Activated T-cell treated with anti-CD3 and anti-CD28 coated beads, Interleukin-2, amount 50 U/mL, for 4 hours (primary cell): ENCODE measurements at regions not wholly inside any gene's neighbourhood (a gene's known extent, or its start where the extent isn't known, plus 50 kb on each side); places are given as distances from the start of the nearest gene placed in this dataset.

ENCODE experiments used
- ATAC-seq, 2 donors: fragments of 200-7000 bp; cut with Tn5 transposase; one replicate each; pipeline ENCODE4 v1.10.0; 2021
- DNase-seq: peaks from one replicate; pipeline ENCODE4 v3.0.0-alpha.2; 2020
- H3K27me3 Mint-ChIP-seq: one replicate; pipeline ENCODE4 v1.8.0; 2021; ENCODE audit warnings: low read depth, mixed read lengths
- H3K36me3 Mint-ChIP-seq: one replicate; pipeline ENCODE4 v1.8.0; 2022; ENCODE audit warnings: mixed read lengths; ENCODE audit not compliant: insufficient read depth
- H3K4me1 Mint-ChIP-seq: one replicate; pipeline ENCODE4 v1.8.0; 2021; ENCODE audit warnings: low read depth, mixed read lengths
- H3K4me3 Mint-ChIP-seq: one replicate; pipeline ENCODE4 v1.8.0; 2021; ENCODE audit warnings: mild to moderate bottlenecking, moderate library complexity, mixed read lengths
- H3K9me3 Mint-ChIP-seq: one replicate; pipeline ENCODE4 v1.8.0; 2021; ENCODE audit warnings: mixed read lengths

DNA sequence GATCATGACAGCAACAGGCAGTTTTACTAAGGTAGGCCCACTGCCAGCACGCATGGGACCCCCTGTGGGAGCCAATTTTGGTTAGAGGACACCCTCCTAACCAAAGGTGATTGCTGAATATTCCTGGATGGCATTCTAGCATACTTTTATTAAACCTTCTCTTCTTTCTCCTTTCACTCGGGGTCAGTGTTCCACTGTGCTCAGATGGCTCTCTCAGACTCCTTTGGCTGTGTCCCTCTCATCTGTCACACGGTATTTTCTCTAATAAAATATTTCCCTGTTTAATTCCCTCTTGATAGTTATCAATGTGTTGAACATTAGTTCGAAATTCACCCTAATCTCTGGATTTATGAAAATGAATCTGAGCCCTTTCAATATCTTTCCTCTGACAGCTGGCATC lies 1315.3 kb downstream of the FSTL5 start:
- no peaks in the 10 kb centered on the region for H3K36me3 Mint-ChIP-seq

GRCh38 chr4:160848901-160849760 lies 1314.7 kb downstream of the FSTL5 start:
- Mint-ChIP-seq H3K36me3 (no peaks in the 10 kb centered on the region), H3K27me3 (no peaks in the 10 kb centered on the region), H3K9me3 (peaks cover 13% of the 10 kb centered on the region), H3K4me3 (no peak overlapping the region), H3K4me1 (no peaks in the 10 kb centered on the region)
- DNase-seq (no peak), ATAC-seq (no peak)

More for the DNA sequence above, 1315.3 kb downstream of the FSTL5 start:
- H3K27me3 Mint-ChIP-seq = no peaks in the 10 kb centered on the region
- ATAC-seq = no peak
- H3K9me3 Mint-ChIP-seq = peaks cover 13% of the 10 kb centered on the region
- H3K4me3 Mint-ChIP-seq = no peak overlapping the region
- no peaks in the 10 kb centered on the region for H3K4me1 Mint-ChIP-seq
- no peak for DNase-seq

DNA sequence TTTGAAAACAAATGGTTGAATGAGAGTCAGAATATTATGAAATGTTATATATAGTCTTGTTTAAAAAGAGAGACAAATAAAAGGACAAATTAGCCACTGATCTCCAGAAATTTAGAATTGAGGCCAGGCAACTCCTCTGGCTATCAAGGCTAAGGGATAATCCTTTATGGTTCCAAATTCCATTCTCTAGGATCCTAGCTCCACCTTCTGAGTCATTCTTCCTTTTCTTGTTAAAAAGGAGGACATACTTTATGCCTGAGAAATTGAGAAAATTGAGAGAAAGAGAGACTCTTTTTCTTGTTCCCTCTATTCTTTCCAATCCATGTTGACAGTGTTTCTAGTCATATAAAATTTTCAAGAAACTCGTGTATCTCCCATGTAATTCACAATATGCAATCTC lies 1299.5 kb downstream of the FSTL5 start:
- Mint-ChIP-seq H3K4me3 (no peak overlapping the region), H3K27me3 (no peaks in the 10 kb centered on the region), H3K36me3 (no peaks in the 10 kb centered on the region), H3K9me3 (peaks cover 14% of the 10 kb centered on the region), H3K4me1 (no peaks in the 10 kb centered on the region)
- DNase-seq (no peak), ATAC-seq (no peak)

GRCh38 chr4:160869899-160870298 lies 1293.9 kb downstream of the FSTL5 start:
- peaks cover 18% of the 10 kb centered on the region for H3K9me3 Mint-ChIP-seq
- DNase-seq = no peak
- H3K27me3 Mint-ChIP-seq = no peaks in the 10 kb centered on the region
- no peaks in the 10 kb centered on the region for H3K4me1 Mint-ChIP-seq
- H3K36me3 Mint-ChIP-seq = no peaks in the 10 kb centered on the region
- H3K4me3 Mint-ChIP-seq = no peak overlapping the region
- no peak for ATAC-seq

GRCh38 chr4:160872491-160872890 lies 1291.3 kb downstream of the FSTL5 start:
- ATAC-seq (no peak), DNase-seq (no peak)
- Mint-ChIP-seq H3K4me3 (no peak overlapping the region), H3K4me1 (no peaks in the 10 kb centered on the region), H3K36me3 (no peaks in the 10 kb centered on the region), H3K9me3 (peaks cover 19% of the 10 kb centered on the region), H3K27me3 (no peaks in the 10 kb centered on the region)

GRCh38 chr4:160877087-160877790 lies 1286.6 kb downstream of the FSTL5 start:
- H3K4me3 Mint-ChIP-seq = no peak overlapping the region
- no peaks in the 10 kb centered on the region for H3K36me3 Mint-ChIP-seq
- ATAC-seq (no peak), DNase-seq (no peak)
- H3K4me1 Mint-ChIP-seq = no peaks in the 10 kb centered on the region
- peaks cover 24% of the 10 kb centered on the region for H3K9me3 Mint-ChIP-seq
- no peaks in the 10 kb centered on the region for H3K27me3 Mint-ChIP-seq

- no peak for DNase-seq
- Mint-ChIP-seq H3K27me3 (no peaks in the 10 kb centered on the region), H3K9me3 (peaks cover 18% of the 10 kb centered on the region), H3K36me3 (no peaks in the 10 kb centered on the region), H3K4me3 (no peak overlapping the region), H3K4me1 (no peaks in the 10 kb centered on the region)
- no peak for ATAC-seq
Measured at GRCh38 chr4:160880180-160880579, 1283.6 kb downstream of the FSTL5 start.

DNA sequence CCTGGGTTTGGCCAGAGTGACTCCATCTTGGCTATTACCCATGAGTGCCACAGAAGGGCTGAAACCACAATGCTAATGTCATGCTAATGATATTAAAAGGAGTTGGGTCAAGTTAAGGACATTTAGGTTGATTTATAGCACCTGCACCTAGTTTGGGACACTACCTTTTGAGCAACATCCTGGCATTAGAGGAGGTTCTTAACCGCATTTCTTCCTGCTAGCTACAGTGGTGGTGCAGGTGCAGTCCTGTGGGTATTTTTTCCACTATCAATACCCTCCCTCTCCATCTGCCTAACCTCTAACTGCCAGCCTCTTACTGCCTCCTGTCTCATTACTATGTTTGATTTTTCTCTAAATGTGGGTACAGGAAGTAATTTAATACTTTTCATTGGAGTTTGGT lies 1276.1 kb downstream of the FSTL5 start:
- no peaks in the 10 kb centered on the region for H3K36me3 Mint-ChIP-seq
- no peak for ATAC-seq
- H3K27me3 Mint-ChIP-seq = no peaks in the 10 kb centered on the region
- H3K4me3 Mint-ChIP-seq = no peak overlapping the region
- H3K4me1 Mint-ChIP-seq = no peaks in the 10 kb centered on the region
- DNase-seq = no peak
- peaks cover 8% of the 10 kb centered on the region for H3K9me3 Mint-ChIP-seq

- ATAC-seq (no peak), DNase-seq (no peak)
- Mint-ChIP-seq H3K27me3 (no peaks in the 10 kb centered on the region), H3K9me3 (peaks cover 14% of the 10 kb centered on the region), H3K4me1 (no peaks in the 10 kb centered on the region), H3K4me3 (no peak overlapping the region), H3K36me3 (no peaks in the 10 kb centered on the region)
Measured at GRCh38 chr4:160894128-160894527, 1269.7 kb downstream of the FSTL5 start.

DNA sequence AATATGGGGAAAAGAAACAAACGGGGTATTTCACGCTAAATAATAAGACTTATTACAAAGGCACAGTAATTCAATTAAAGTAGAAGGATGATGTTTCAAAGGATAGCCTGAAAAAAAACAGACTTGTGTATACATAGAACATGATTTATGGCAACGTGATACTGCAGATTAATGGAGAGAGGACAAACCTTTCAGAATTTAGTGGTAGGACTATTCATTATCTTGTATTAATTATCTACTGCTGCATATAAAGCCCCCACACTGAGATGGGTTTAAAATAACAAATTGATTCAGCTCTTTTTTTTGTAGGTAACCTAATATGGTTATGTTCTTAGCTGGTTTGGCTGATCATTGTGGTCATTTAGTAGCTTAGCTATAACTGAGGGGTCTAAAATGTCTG lies 1269.0 kb downstream of the FSTL5 start:
- Mint-ChIP-seq H3K4me3 (no peak overlapping the region), H3K36me3 (no peaks in the 10 kb centered on the region), H3K27me3 (no peaks in the 10 kb centered on the region), H3K4me1 (no peaks in the 10 kb centered on the region), H3K9me3 (peaks cover 17% of the 10 kb centered on the region)
- no peak for DNase-seq
- ATAC-seq = no peak

DNA sequence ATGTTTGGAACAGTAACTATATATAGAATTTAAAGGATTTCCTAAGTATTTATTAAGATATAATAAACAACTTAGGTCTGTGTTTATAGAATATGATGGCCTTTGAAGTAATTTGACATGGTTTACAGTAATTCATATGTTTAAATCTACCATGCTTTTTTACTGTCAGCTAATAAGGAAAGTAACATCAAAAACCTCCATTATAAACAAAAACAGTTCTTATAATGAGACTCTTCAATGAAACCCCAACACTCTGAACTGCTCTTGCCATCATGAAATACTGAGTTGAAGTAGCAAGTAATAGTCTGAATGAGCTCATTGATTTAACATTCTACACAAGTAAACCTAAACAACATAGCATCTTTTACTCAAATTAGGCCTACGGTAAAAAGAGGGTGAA lies 1236.5 kb downstream of the FSTL5 start:
- no peaks in the 10 kb centered on the region for H3K36me3 Mint-ChIP-seq
- H3K27me3 Mint-ChIP-seq = no peaks in the 10 kb centered on the region
- H3K4me1 Mint-ChIP-seq = no peaks in the 10 kb centered on the region
- ATAC-seq = no peak
- peaks cover 16% of the 10 kb centered on the region for H3K9me3 Mint-ChIP-seq
- H3K4me3 Mint-ChIP-seq = no peak overlapping the region
- no peak for DNase-seq

DNA sequence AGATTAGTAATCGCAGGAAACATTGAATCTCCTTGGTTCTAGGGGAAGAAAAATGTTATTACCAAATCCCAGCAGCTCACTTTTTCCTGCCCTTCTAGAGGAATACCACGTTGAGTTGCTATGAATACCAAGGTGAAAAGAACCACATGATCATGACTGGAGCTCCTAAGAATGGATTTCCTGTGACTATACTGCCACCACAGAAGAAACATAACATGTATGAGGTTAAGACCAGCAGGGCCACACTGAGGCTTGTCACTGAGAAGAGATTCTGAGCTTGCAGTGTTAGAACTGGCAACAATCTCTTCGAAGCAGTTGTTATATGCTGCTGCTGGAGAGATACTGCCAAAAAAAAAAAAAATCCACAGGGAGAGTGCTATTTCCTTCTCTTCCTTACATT lies 1235.3 kb downstream of the FSTL5 start:
- peaks cover 16% of the 10 kb centered on the region for H3K9me3 Mint-ChIP-seq

DNA sequence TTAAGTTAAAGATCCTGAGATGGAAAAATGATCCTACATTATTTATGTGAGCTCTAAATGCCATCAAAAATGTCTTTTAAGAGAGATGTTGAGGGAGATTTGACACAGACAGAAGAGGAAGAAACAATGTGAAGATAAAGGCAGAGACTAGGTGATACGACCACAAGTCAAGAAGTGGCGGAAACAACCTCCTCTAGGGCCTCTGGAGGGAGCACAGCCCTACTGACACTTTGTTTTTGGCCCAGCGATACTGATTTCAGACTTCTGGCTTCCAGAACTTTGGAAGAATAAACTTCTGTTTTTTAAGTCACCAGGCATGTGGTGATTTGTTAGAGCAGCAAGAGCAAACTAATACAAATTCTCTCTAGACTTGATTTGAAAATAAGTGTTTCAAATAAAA lies 1216.1 kb downstream of the FSTL5 start:
- Mint-ChIP-seq H3K36me3 (no peaks in the 10 kb centered on the region), H3K27me3 (no peaks in the 10 kb centered on the region), H3K4me1 (no peaks in the 10 kb centered on the region), H3K9me3 (peaks cover 15% of the 10 kb centered on the region), H3K4me3 (no peak overlapping the region)
- DNase-seq (no peak), ATAC-seq (no peak)

More for the DNA sequence above, 1235.3 kb downstream of the FSTL5 start:
- Mint-ChIP-seq H3K27me3 (no peaks in the 10 kb centered on the region), H3K4me3 (no peak overlapping the region), H3K36me3 (no peaks in the 10 kb centered on the region), H3K4me1 (no peaks in the 10 kb centered on the region)
- ATAC-seq = no peak
- DNase-seq = no peak

GRCh38 chr4:160956875-160957274 lies 1206.9 kb downstream of the FSTL5 start:
- Mint-ChIP-seq H3K4me1 (no peaks in the 10 kb centered on the region), H3K36me3 (no peaks in the 10 kb centered on the region), H3K4me3 (no peak overlapping the region), H3K27me3 (no peaks in the 10 kb centered on the region), H3K9me3 (peaks cover 4% of the 10 kb centered on the region)
- DNase-seq (no peak), ATAC-seq (no peak)

- Mint-ChIP-seq H3K9me3 (peaks cover 9% of the 10 kb centered on the region), H3K4me1 (no peaks in the 10 kb centered on the region), H3K27me3 (no peaks in the 10 kb centered on the region), H3K4me3 (no peak overlapping the region), H3K36me3 (no peaks in the 10 kb centered on the region)
- ATAC-seq (no peak), DNase-seq (no peak)
Measured at GRCh38 chr4:160969925-160970324, 1193.9 kb downstream of the FSTL5 start.
